ENCODE measurements at regions not wholly inside any gene's neighbourhood (a gene's known extent, or its start where the extent isn't known, plus 50 kb on each side); places are given as distances from the start of the nearest gene placed in this dataset.

GRCh38 chr11:116473206-116473769 is 299.5 kb downstream of the BUD13 start:
- DNase-seq (ENCODE audit: low spot score), result no peak

- DNase-seq (ENCODE audit: low spot score), result no peak
These were observed 300.1 kb downstream of the BUD13 start for GRCh38 chr11:116472651-116473050.

GRCh38 chr11:116471608-116472256 is 301.1 kb downstream of the BUD13 start:
- DNase-seq (ENCODE audit: low spot score), result no peak

- DNase-seq (ENCODE audit: low spot score), result no peak
These were observed 304.1 kb downstream of the BUD13 start for GRCh38 chr11:116468699-116469098.

GRCh38 chr11:116467823-116468222 is 305.0 kb downstream of the BUD13 start:
- DNase-seq (ENCODE audit: low spot score), result no peak

- DNase-seq (ENCODE audit: low spot score), result no peak
These were observed 306.0 kb downstream of the BUD13 start for GRCh38 chr11:116466801-116467200.

GRCh38 chr11:116466191-116466590 is 306.6 kb downstream of the BUD13 start:
- no peak for DNase-seq (ENCODE audit: low spot score)

- DNase-seq (ENCODE audit: low spot score), result no peak
These were observed 307.7 kb downstream of the BUD13 start for GRCh38 chr11:116465056-116465455.

GRCh38 chr11:116461789-116462188 is 311.0 kb downstream of the BUD13 start:
- no peak for DNase-seq (ENCODE audit: low spot score)

GRCh38 chr11:116460156-116460920 is 312.4 kb downstream of the BUD13 start:
- DNase-seq (ENCODE audit: low spot score), result no peak

GRCh38 chr11:116459185-116460045 is 313.4 kb downstream of the BUD13 start:
- DNase-seq (ENCODE audit: low spot score), result no peak

- no peak for DNase-seq (ENCODE audit: low spot score)
These were observed 314.2 kb downstream of the BUD13 start for GRCh38 chr11:116458546-116458945.

- DNase-seq (ENCODE audit: low spot score), result no peak
These were observed 315.3 kb downstream of the BUD13 start for GRCh38 chr11:116457336-116458007.

GRCh38 chr11:116454951-116455350 is 317.8 kb downstream of the BUD13 start:
- no peak for DNase-seq (ENCODE audit: low spot score)

- DNase-seq (ENCODE audit: low spot score), result peak; percentile 22
These were observed 318.7 kb downstream of the BUD13 start for GRCh38 chr11:116454020-116454645.

GRCh38 chr11:116452461-116452860 is 320.3 kb downstream of the BUD13 start:
- no peak for DNase-seq (ENCODE audit: low spot score)

GRCh38 chr11:116449522-116449921 is 323.3 kb downstream of the BUD13 start:
- DNase-seq (ENCODE audit: low spot score), result no peak

- no peak for DNase-seq (ENCODE audit: low spot score)
These were observed 326.5 kb downstream of the BUD13 start for GRCh38 chr11:116446048-116446941.

- no peak for DNase-seq (ENCODE audit: low spot score)
These were observed 327.4 kb downstream of the BUD13 start for GRCh38 chr11:116445108-116446047.

All from HuH-7.5 (cell line).